AG04449 (cell line): ENCODE measurements at regions not wholly inside any gene's neighbourhood (a gene's known extent, or its start where the extent isn't known, plus 50 kb on each side); places are given as distances from the start of the nearest gene placed in this dataset.

Experiments used
- CTCF ChIA-PET: fragments of 350-600 bp; formaldehyde crosslinking; extraction: SDS; loops from one replicate; lab custom pipeline; 2021; ENCODE audit warnings: antibody characterized with exemption; lab: Yijun Ruan, JAX
- POLR2A ChIA-PET: fragments of 400-600, 350-600 bp; formaldehyde crosslinking; extraction: SDS; loops from one replicate; lab custom pipeline; 2020; ENCODE audit warnings: antibody characterized with exemption, inconsistent platforms; lab: Yijun Ruan, JAX
- DNase-seq: peaks from one replicate; pipeline ENCODE4 v3.0.0-alpha.2; 2010; ENCODE audit warnings: low read depth, low spot score
- H3K4me3 ChIP-seq: 2 replicates; pipeline ENCODE4 v1.5.1; 2011; ENCODE audit warnings: low read depth, mild to moderate bottlenecking, control low read depth, low read length
- TF ChIP-seq, protein P1 (sequence below): IDR thresholded peaks from one replicate; pipeline ENCODE4 v1.5.1; 2011; ENCODE audit warnings: mild to moderate bottlenecking, moderate library complexity, low read length, control low read depth, inconsistent platforms; ENCODE audit not compliant: insufficient read depth; ENCODE audit errors: missing control alignments

DNA sequence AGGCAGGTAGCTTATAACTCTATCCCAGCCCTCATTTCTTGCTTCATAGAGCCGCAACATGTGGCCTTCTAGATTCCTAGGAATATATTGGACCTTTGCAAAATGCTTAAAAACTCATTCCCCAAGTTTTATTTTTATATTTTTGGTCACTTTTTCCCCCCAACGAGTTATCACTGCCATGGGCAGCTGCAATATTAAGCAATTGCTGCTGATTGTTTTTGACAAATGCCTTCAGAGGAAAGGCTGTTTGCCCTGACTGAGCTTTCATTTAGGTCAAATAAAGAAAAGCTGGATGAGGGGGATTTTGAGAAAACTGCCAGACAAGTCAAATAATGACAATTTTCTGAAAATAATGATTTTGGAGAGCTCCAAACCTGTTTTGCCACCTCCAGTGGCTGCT is 976.9 kb upstream of the MBL2 start:
- no peak for DNase-seq
- ChIA-PET POLR2A (no interaction called here), CTCF (no interaction called here)
- TF ChIP-seq, protein P1, sequence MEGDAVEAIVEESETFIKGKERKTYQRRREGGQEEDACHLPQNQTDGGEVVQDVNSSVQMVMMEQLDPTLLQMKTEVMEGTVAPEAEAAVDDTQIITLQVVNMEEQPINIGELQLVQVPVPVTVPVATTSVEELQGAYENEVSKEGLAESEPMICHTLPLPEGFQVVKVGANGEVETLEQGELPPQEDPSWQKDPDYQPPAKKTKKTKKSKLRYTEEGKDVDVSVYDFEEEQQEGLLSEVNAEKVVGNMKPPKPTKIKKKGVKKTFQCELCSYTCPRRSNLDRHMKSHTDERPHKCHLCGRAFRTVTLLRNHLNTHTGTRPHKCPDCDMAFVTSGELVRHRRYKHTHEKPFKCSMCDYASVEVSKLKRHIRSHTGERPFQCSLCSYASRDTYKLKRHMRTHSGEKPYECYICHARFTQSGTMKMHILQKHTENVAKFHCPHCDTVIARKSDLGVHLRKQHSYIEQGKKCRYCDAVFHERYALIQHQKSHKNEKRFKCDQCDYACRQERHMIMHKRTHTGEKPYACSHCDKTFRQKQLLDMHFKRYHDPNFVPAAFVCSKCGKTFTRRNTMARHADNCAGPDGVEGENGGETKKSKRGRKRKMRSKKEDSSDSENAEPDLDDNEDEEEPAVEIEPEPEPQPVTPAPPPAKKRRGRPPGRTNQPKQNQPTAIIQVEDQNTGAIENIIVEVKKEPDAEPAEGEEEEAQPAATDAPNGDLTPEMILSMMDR, result no peak
- H3K4me3 ChIP-seq, result no peak overlapping the region

DNA sequence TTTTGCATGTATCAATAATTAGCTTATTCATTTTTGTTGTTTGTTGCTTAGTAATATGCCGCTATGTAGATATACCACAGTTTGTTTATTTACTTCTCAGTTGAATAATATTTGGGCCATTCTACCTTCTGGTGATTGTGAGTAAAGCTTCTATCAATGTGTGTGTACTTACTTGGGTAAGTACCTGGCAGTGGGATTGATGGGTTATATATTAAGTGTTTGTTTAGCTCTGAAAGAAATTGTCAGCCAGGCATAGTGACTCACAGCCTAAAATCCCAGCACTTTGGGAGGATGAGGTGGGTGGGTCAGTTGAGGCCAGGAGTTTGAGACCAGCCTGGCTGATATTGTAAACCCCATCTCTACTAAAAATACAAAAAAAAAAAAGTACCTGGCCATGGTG is 975.7 kb upstream of the MBL2 start:
- no peak for DNase-seq
- no peak overlapping the region for H3K4me3 ChIP-seq
- TF ChIP-seq, protein P1, result no peak
- ChIA-PET CTCF (no interaction called here), POLR2A (no interaction called here)

DNA sequence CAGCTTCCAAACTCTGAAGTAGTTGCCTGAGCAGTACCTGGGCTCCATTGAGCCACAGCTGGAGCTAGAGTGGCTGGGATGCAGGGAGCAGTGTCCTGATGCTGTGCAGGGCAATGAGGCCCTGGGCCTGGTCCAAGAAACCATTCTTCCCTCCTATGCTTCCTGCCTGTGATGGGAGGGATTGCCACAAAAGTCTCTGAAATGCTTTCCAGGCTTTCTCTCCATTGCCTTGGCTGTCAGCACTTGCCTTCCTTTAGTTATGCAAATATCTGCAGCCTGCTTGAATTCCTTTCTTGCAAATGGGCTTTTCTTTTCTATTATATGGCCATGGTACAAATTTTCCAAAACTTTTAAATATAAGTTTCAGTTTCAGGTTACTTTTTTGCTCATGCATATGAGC is 972.2 kb upstream of the MBL2 start:
- ChIA-PET POLR2A (no interaction called here), CTCF (no interaction called here)
- H3K4me3 ChIP-seq, result no peak overlapping the region
- TF ChIP-seq, protein P1, result no peak
- no peak for DNase-seq

DNA sequence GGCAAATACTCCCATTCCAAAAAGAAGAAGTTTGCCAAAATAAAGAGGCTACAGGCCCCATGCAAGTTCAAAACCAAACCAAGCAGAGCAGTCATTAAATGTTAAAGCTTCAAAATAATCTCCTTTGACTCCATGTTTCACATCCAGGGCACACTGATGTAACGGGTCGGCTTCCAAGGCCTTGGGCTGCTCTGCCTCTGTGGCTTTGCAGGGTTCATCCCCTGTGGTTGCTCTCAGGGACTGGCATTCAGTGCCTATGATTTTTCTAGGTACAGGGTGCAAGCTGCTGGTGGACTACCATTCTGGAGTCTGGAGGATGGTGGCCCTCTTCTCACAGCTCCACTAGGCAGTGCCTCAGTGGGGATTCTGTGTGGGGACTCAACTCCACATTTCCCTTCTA is 971.6 kb upstream of the MBL2 start:
- no peak for DNase-seq
- ChIA-PET POLR2A (no interaction called here), CTCF (no interaction called here)
- H3K4me3 ChIP-seq, result no peak overlapping the region
- TF ChIP-seq, protein P1, result no peak

DNA sequence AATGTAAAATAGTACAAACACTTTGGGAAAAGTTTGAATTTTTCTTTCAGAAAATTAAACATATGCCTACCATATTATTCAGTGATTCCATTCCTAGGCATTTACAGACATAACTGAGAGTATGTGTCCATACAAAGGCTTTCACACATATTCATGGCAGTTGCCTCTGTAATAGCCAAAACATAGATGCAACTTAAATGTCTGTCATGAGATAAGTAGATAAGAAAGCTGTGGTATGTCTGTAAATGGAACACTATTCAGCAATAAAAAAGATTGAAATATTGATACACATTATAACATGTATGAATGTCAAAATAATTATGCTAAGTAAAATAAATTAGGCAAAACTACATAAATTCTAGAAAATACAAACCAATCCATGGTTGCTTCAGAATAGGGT is 964.5 kb upstream of the MBL2 start:
- POLR2A ChIA-PET, result no interaction called here
- CTCF ChIA-PET, result no interaction called here
- DNase-seq, result no peak
- H3K4me3 ChIP-seq, result no peak overlapping the region
- TF ChIP-seq, protein P1, result no peak

DNA sequence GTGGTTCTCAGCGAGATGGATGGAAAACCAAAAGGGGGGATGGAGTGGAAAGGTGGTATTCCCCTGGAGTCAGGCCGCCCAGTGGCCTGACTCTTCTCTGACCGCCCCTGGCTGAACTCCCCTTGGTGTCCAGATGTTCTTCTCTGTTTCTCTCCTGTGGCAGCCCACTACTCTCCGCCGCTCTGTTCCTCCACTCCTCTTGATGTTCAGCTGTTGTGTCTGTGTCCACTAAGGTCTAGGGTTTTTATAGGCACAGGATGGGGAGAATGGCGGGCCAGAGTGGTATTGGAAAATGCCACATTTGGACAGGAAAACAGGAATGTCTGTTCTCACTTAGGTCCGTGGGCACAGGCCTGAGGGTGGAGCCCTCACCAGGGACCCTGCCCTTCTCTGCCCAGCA is 954.3 kb upstream of the MBL2 start:
- TF ChIP-seq, protein P1, result no peak
- POLR2A ChIA-PET, result no interaction called here
- H3K4me3 ChIP-seq, result no peak overlapping the region
- DNase-seq, result no peak
- CTCF ChIA-PET, result no interaction called here
